ENCODE measurements at regions not wholly inside any gene's neighbourhood (a gene's known extent, or its start where the extent isn't known, plus 50 kb on each side); places are given as distances from the start of the nearest gene placed in this dataset.

DNA sequence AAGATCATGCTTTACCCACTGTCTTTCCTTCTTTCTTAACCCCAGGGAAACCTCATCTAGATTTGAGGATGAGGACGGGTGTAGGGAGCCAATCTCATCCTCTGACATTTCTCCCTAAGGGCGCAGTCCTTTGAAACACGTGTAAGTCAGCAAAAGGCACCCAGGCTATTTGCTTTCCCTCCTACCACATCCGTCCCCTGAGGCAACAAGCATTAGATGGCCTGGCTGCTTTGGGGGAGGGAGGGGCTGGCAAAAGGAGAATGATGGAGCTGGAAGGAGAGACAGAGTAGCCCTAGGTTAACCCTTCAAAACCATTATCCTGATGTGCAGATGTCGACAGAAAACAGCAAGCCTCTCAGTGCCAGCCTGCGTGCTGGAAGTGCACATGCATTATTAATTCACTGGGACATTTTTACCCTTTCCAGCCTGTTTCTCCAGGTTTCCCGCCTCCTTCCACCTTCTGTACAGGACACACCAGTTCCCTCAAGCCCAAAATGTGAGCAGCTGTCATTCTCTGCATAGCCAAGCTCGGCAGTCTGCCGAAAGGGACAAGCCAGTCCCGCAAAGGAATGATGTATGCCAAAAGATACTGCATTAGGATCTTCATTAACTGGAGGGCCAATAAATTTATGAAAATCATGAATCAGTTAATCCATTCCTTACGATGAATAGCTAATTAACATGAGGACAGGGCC is 547.2 kb downstream of the CD83 start:
- peak; percentile 97 for DNase-seq (ENCODE audit: low spot score)
- in situ Hi-C loops (cut with HindIII; ENCODE audit: low sequenced_read_pairs): no loop called here

DNA sequence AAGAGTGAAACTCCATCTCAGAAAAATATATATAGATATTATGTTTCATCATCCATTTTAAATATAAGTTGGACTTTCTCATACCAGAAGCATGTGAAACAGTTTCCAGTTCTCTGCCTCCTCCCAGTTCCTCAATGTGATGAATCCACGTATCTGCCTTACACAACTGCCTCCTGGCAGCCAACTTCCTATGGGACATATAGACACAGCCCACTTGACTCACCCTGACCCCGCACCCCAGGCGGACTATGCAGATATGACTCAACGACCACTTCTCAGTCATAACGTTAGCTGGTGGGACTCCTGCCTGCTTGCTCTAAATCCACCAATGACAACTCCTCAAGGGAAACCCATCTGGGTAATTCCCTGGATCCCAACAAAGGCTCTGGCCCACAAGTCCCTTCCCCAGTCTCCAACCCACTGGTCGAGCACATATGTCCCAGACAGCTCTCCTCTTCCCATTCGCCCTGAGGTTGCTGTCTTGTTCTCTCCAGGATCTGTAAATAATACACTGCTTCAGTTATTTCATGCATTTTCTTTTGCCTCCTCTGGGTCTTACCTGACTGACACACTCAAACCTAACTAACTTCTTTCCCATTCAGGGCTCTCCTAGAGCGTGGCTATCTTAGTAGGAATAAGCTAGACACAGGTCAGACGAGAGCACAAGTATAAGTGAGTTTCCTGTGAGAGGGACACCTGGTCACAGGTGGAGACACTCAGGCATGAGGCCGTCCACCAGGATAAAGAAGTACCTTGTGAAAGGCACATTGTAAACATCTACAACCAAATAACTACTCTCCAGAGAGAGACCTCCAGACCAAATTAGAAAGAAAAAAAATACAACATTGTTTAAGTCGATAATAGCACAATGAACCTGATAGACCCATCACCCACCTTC is 548.5 kb downstream of the CD83 start:
- in situ Hi-C loops (cut with HindIII; ENCODE audit: low sequenced_read_pairs): no loop called here
- no peak for DNase-seq (ENCODE audit: low spot score)

DNA sequence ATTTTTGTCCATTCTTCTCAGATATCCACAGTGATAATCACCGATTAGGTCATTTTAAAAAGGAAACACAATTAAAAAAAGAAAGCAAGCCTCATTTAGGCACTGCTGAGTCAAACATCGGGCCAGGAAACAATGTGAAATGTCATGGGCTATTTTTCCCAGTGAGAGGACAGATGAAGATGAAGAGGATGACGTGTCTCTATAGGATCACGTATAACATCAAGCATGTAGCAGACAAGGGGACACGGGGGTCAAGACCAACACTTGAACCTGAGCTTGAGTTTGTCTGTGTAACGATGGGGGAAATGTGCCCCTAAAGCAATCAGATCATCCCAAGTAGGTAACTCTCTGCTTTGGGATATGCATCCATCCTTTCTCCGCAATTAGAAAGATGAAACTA is 553.2 kb downstream of the CD83 start:
- DNase-seq (ENCODE audit: low spot score): no peak
- in situ Hi-C loops (cut with HindIII; ENCODE audit: low sequenced_read_pairs): no loop called here

DNA sequence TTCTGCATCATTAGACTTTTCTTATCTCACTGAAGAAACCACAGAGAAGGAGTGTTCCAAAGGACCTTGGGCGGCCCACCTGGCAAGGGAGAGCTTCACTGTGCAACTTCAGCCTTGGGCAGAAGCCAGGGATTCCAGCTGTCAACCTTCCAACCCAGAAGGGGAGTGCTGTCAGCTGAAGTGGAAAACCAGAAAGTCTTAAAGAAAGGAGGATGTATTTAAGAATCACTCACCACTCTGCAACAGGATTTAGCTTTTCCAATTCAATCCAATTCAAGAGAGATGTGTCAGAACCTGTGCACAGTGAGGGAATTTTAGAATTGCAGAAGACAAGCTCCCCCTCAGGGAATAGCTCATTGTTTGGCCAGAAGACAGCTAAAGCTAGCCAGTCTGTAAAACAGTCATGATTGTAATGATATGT is 553.7 kb downstream of the CD83 start:
- in situ Hi-C loops (cut with HindIII; ENCODE audit: low sequenced_read_pairs): no loop called here
- peak; percentile 17 for DNase-seq (ENCODE audit: low spot score)

DNA sequence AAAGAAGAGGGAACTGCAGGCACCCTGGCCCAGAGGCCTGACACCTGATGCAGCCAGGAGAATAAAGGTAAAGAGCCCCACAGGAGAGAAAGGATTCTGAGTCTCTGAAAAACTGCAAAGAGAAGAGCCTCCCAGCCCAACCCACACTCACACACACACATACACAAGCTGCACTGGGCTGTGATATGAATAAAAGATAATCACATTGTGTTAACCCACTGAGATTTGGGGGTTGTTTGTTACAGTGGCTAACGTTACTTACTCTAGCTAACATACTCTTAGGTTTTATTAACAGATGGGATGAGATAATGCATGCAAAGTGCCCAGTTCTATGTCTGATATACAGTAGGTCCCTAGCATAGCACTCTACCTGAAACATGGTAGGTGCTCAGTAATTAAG is 554.4 kb downstream of the CD83 start:
- DNase-seq (ENCODE audit: low spot score): no peak
- in situ Hi-C loops (cut with HindIII; ENCODE audit: low sequenced_read_pairs): no loop called here

DNA sequence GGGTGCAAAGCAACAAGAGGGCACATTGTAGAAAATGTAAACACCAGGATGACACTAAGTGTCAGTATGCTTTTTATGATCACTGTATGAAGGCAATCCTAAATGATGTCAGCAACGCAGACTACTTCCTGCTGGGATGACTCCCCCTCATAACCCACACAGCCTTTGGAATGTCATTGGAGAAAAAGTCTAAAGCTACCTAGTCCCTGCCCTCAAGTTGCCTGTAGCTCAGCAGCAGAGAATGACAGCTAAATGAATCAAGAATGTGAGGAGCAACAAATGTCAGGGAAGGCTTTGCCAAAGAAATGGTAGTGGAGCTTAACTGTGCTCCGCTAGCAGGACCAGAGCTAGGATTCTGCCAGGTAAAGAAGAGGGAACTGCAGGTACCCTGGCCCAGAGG is 555.6 kb downstream of the CD83 start:
- in situ Hi-C loops (cut with HindIII; ENCODE audit: low sequenced_read_pairs): no loop called here
- DNase-seq (ENCODE audit: low spot score): no peak

DNA sequence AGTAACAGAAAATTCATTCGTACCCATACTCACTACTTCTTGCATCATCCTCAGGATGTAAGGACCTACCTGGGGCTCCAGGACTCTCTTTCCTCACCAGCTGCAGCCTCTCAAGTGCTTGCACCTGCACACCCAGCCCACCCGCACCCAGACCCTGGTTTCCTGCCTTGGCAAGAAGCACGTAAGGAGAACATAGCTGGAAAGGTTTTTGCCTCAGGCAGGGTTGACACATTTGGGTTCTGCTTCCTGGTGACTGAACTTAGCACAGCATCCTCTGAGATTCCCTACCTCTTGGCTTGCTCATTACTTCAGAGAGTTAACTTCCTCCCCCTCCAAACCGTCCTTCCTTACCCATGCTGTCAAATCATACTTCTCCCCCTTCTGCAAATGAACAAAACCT is 556.9 kb downstream of the CD83 start:
- DNase-seq (ENCODE audit: low spot score): no peak
- in situ Hi-C loops (cut with HindIII; ENCODE audit: low sequenced_read_pairs): no loop called here

DNA sequence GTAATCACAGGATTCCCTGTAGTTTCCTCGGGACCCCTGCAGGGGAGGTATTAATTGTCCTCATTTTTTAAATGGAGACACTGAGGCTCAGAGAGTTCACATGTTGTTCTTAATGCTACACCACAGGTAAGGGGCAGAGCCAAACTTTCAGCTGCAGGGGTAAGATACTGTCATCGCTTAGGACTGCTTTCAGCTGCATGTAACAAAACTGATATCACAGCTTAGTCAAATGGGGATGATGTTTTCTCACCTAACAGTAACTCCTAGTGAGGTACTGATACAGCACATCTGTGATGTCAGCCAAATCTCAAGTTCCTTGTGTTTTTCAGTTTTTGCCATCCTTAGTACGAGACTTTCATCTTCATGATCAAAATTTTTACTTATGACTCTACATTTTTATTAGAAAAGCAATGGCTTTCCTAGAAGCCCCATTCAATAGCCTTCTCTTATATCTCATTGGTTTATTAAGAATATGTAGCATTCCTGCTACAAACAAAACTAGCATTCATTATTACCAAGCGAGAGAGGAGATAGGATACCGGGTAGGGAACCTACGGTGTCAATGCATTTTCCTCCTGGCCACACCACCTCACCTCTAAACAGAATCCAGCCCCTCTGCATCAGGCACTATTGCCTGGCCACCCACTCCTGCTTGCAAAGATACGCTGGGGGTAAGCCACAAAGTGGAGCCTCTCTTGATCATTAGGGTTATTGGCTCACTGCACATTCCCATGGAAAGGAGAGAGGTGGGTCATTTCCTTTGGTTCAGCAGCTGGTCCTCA is 557.5 kb downstream of the CD83 start:
- in situ Hi-C loops (cut with HindIII; ENCODE audit: low sequenced_read_pairs): no loop called here
- no peak for DNase-seq (ENCODE audit: low spot score)

DNA sequence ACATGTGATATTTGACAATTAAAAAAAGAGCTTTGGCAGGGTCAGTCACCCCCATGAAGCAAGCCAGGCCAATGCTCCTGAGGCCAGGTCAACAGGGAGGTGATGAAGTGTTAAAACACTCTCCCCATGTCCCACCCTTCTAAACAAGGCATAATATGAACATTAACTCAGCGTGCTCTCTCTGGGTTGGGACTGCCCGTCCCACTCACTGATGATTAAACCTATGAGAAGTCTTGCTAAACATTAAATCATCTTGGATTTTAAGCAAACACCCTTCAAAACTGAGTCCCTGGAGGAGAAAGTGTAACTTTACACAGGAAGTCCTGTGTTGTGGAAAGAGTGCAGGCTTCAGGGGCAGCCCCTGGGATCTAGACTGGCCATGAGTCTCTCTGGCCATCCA is 558.5 kb downstream of the CD83 start:
- in situ Hi-C loops (cut with HindIII; ENCODE audit: low sequenced_read_pairs): no loop called here

DNA sequence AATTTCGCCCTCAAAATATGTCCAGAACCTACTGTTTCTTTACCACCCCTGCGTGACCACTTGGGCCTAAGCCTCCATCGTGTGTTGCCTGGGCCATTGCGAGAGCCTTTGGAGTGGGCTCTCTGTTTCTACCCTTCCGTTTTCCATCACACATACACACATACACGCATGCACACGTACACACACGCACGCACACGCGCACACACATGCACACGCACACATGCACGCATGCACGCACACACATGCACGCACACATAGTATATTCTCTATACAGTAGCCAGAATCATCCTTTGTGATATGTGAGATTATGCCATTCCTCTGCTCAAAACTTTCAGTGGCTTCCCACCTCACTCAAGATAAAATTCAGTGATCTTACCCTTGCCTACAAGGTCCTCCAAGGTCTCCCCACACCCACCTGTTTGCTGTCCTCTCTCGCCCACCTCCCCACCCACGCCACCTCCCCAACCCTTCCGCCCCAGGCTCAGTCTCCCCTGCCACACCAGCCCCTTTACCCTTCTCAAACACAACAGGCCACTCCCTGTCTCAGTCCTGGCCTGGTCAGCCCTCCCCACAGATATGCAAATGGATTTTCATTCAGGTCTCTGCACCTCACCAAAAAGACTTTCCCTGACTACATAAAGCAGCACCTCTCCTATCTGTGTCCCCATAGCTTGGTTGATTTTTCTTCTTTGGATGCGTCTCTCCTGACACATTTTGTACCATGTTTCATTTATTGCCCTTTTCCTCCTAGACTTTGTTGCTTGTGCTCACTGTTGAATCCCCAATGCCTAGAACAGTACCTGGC is 559.6 kb downstream of the CD83 start:
- DNase-seq (ENCODE audit: low spot score): no peak
- in situ Hi-C loops (cut with HindIII; ENCODE audit: low sequenced_read_pairs): no loop called here

More for the DNA sequence above, 558.5 kb downstream of the CD83 start:
- no peak for DNase-seq (ENCODE audit: low spot score)

DNA sequence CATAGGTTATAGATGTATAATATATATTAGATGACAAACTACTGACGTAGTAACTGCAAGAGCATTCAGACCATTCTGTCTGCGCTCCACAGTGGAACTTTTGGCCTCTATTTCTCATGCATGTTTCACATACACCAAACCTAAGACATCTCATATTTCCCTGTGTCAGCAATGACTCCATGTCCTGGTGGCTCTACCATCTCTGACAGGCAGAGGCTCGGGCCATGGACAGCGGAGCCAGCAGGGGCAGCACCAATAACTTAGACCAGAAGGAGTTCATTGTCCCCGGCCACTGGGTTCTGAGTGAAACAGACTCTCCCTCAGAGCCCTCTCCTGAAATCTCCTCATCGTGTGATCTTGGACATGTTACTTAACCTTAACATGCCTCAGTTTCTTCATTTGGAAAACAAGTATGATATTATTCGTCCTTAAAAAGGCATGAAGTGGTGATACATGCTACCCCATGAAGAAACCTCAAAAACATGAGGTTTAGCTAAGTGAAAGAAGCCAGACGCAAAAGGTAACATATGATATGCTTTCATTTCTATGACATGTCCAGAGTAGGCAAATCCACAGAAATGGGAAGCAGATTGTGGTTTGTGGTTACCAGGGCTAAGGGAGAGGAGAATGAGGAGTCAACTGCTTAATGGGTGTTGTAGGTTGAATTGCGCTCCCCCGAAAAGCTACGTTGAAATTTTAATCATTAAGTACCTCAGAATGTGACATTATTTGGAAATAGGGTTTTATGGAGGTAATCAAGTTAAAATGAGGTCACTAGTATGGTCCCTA is 564.0 kb upstream of the JARID2 start:
- in situ Hi-C loops (cut with HindIII; ENCODE audit: low sequenced_read_pairs): no loop called here
- DNase-seq (ENCODE audit: low spot score): no peak

DNA sequence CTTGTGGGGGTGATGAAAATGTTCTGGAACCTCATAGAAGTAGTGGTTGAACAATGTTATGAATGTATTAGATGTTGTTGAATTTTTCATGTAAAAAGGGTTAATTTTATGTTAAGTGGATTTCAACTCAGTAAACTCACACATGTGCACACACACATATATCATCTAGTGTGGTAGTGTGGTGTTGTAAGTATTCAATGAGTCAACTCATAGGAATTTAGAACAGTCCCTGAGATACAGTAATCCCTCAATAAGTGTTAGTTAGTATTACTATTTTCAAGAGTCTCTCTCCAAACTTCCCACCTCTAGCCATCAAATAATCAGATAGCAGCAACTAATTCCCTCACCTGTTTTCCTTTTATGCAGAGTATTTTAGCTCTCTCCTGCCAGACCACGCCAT is 563.1 kb upstream of the JARID2 start:
- DNase-seq (ENCODE audit: low spot score): no peak
- in situ Hi-C loops (cut with HindIII; ENCODE audit: low sequenced_read_pairs): no loop called here

DNA sequence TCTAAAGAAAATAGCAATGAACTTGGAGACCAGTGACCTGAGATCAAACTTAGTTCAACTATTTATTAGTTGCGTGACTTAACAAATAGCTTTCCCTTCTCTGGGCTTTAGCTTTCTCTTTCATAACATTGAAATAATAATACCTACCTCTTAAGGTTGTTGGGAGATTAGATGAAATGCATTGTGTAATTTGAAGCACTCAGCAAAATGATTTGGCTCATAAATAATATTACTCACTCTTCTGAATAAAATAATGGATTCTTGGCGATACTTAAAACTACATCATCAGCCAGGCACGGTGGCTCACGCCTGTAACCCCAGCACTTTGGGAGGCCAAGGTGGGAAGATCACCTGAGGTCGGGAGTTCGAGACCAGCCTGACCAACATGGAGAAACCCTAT is 556.2 kb upstream of the JARID2 start:
- DNase-seq (ENCODE audit: low spot score): no peak
- in situ Hi-C loops (cut with HindIII; ENCODE audit: low sequenced_read_pairs): no loop called here

DNA sequence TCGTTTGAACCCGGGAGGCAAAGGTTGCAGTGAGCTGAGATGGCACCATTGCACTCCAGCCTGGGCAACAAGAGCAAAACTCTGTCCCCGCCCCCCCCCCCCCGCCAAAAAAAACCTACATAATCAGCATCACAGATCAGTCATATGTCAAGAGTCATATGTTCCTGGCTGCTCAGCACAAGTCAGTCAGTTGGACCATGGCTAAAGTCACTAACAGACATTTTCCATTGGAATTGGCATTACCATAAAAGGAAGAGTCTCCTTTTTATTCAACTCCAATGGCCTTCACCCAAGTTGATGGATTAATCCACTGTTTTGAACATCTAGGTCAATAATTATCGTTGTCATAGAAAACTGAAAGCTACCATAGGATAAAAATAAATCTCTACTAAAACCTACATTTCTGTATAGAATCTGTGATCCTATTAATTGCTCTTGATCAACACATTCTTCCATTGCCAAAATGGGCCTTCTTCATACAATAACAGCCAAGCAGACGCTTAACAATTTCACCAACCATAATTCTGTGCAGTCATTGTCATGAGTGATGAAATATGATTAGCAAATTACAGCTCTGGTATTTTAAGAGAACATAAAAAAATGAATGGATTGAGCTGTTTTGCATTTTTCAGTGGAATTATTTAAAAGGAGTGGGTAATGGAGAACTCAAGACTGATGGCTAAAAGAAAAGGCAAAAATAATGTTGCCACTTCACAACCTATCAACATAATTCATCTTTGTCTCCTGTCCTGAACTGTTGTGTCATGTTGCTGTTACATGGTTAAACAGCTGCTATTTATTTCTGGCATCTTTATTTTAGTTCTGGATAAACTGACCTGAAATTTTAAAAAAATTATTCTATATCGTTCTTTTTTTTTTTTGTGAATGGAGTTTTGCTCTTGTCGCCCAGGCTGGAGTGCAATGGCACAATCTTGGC is 555.5 kb upstream of the JARID2 start:
- in situ Hi-C loops (cut with HindIII; ENCODE audit: low sequenced_read_pairs): no loop called here
- DNase-seq (ENCODE audit: low spot score): no peak

DNA sequence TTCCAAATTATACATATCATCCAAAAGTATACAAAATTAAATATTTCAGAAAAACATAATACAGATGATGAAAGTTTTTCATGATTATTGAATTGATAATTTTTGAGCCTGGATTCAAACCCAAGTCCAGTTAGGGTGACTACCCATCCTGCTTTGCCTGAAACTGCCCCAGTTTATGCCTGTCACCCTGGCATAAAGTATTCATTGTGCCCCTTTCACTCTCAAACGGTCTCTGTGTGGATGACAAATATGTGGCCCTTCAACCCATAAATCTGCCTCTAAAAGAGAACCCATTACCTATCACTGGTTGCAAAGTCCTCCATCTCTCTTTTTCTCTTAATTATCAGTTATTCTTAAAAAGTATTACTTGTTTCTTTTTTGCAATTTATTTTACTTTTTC is 553.7 kb upstream of the JARID2 start:
- in situ Hi-C loops (cut with HindIII; ENCODE audit: low sequenced_read_pairs): no loop called here
- no peak for DNase-seq (ENCODE audit: low spot score)

DNA sequence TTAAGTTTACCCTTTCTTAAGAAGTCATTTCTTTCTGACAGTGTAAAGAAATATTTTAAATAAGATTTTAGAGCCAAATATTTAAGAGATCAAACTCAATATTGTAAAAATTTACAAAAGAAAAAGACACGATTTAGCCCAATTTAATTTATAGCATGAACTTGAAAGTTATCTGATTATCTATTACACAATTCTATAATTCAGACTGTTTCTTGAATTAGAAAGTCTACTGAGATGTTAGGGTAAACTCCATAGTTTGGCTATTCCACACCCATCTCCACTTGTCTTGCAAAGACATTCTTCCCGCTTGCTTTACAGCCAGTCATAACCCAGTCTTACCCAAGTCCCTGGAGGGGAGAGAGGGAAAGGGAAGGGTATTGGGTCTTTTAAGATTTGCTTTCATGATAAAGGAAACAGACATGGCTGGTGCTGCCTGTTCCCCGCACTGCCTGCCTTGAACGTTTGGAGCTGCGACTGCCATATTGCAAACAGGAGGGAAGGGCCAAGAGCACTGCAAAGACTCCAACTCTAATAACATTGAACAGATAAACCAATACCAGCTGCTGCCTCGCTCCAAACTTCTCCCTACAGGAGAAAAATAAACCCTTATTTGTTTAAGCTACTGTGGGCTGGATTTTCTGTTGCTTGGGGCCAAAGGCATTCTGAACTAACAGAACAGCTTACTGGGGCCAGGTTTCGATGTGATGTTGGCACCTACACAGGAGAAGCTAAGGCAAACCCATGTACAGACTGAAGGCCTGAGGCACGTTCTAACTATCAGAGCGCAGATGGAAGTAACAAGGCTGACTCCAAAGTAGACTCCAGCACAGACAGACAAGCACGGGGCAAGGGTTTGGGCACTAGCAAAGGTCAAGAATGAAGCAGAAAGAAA is 552.3 kb upstream of the JARID2 start:
- in situ Hi-C loops (cut with HindIII; ENCODE audit: low sequenced_read_pairs): no loop called here

DNA sequence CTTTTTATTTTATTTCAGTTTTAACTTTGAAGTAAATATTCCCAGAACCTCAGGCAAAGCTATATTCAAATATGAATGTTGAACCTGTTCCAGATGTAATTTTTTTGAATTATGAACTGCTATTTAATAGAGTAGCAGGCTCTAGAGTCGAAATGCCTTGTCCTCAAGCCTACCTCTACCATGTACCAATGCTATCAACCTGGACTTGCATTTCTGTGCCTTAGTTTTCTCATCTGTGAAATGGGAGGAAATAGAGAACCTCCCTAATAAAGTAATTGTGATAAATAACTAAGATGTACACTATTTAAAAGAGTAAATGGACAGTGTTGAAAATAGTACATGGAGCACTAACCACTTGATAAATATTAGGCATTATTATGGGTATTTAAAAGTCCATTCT is 551.6 kb upstream of the JARID2 start:
- no peak for DNase-seq (ENCODE audit: low spot score)
- in situ Hi-C loops (cut with HindIII; ENCODE audit: low sequenced_read_pairs): no loop called here

More for the DNA sequence above, 552.3 kb upstream of the JARID2 start:
- DNase-seq (ENCODE audit: low spot score): no peak
